HG03457 (cell line): ENCODE measurements at regions not wholly inside any gene's neighbourhood (a gene's known extent, or its start where the extent isn't known, plus 50 kb on each side); places are given as distances from the start of the nearest gene placed in this dataset.

Source experiments
- ATAC-seq: cut with Tn5 transposase; IDR thresholded peaks from one replicate; pipeline ENCODE4 v1.9.1; 2021; ENCODE audit warnings: moderate number of reproducible peaks; ENCODE audit not compliant: unreplicated experiment

- ATAC-seq = peak; percentile 35
These were observed 50.7 kb upstream of the PAIP2B start for GRCh38 chr2:71277536-71278103.

- no peak for ATAC-seq
These were observed 50.2 kb upstream of the PAIP2B start for GRCh38 chr2:71277147-71277475.

DNA sequence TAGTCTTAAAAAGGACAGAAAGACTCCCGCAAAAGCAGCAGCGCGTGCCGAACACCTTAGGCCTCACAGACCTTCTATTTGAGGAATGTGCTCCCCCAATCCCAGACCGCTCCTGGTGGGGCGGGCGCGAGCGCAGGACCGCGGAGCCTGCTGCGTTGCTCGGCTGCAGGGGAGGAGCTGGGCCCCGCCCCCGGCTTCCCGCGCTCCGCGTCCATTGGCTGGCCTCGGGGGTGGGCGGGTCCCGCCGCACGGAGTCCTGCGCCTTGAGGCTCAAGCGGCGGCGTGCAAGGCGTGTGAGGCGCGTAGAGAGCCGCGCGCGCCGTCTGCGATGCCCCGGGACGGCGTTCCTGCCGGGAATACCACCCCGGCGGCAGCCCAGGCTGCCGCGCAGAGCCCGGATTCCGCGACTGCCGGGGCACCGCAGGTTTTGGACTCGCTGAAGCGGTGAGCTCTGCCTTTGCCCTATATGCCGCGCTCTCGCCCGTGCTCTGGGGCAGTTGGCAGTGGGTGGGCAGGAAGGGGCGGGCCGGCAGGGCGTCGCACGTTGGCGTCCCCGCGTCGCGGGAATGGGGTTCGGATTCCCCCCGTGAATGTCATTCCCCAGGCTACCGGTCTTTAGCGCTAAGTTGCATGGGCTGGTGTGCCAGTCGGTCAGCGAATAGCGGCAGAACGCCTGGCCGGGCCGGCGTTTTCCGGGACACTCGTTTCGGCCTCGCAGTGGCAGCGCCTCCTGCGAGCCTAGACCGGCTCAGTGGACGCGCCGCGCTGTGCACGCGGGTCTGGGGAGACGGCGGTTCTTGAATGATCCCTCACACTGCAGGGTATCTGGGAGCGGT, 49.6 kb upstream of the PAIP2B start:
- peak; percentile 98 for ATAC-seq
